Caki2 (cell line): ENCODE measurements at regions not wholly inside any gene's neighbourhood (a gene's known extent, or its start where the extent isn't known, plus 50 kb on each side); places are given as distances from the start of the nearest gene placed in this dataset.
"Not testable (repeated sequence)": the region's sequence is repeated elsewhere in the genome, so short reads cannot be mapped to it uniquely, and the experiment has no call there.

Source experiments
- DNase-seq: peaks from one replicate; pipeline ENCODE4 v3.0.0-alpha.2; 2015; ENCODE audit warnings: low read depth
- in situ Hi-C: cut with HindIII; loops from 2 replicates; pipeline ENCODE4 v1.10.0; 2016; ENCODE audit warnings: low sequenced_read_pairs, low pct_unique_long_range_greater_than_20kb, mixed read lengths

- no peak for DNase-seq
- in situ Hi-C loops = no loop called here
Observed at GRCh38 chr19:13712767-13713201, 51.5 kb upstream of the MRI1 start.

- in situ Hi-C loops = no loop called here
- DNase-seq = no peak
Observed at GRCh38 chr19:13707915-13708314, 56.4 kb upstream of the MRI1 start.

- no peak for DNase-seq
- in situ Hi-C loops = no loop called here
Observed at GRCh38 chr19:13705928-13706447, 58.3 kb upstream of the MRI1 start.

- DNase-seq = no peak
- in situ Hi-C loops = no loop called here
Observed at GRCh38 chr19:13705201-13705600, 59.1 kb upstream of the MRI1 start.

- in situ Hi-C loops = no loop called here
- DNase-seq = no peak
Observed at GRCh38 chr19:13701624-13702023, 62.7 kb upstream of the MRI1 start.

DNA sequence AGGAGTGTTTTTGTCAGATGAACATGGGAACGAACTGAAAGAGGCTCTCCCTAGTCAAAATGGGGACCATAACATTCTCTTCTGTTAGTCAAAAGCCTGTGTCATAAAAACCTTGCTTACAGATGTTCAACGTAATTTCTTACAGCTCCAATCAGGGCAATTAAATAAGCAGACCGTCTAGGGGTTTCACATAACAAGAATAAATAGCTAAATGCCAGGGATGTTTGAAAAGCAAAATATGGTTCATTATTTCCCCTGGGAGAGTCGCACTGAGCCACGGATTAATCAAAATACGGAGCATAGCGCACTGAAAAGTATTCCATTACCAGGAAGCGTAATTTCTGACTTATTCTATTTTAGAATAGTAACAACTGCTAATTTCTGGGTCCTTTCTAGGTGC, 63.7 kb upstream of the MRI1 start:
- no peak for DNase-seq
- in situ Hi-C loops = no loop called here

GRCh38 chr19:13699786-13700185, 64.5 kb upstream of the MRI1 start:
- in situ Hi-C loops = no loop called here
- no peak for DNase-seq

DNA sequence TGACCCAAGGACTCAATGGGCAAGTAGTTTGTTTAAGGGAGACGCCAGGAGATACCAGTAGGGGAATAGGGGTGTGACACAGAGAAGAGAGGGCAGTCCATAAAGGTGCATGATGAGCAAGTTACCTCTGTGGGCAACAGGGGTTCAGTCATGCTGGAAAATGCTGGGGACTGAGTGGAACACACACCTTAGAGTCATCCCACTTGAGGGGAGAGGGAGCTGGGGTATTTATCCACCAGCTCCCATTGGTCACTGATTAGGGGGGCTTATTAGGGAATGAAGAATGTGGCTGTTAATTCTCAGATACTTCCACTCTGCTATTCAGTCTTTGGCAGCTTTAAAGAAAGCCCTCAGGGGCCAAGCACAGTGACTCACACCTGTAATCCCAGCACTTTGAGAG, 67.5 kb upstream of the MRI1 start:
- DNase-seq = no peak
- in situ Hi-C loops = no loop called here

DNA sequence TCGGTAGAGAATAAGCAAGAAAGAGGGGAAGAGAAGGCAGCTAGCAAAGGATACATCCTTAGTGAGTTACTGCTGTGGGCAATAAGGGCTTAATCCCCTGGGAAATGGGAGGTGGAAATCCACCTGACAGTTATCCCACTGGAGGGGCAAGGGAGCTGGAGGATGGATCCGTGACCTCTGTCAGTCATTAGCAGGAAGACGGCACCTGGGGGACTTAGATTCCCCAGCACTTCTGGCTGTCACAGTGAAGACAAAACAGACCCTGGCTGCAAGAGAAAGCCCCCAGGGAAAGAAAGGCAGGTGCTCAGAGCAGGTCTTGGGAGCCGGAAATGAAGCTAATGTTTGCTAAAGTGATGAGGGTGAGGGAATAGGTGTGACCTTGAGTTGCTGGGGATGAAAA, 70.4 kb upstream of the MRI1 start:
- no peak for DNase-seq
- in situ Hi-C loops = no loop called here

- DNase-seq = peak; percentile 33
- in situ Hi-C loops = no loop called here
Observed at GRCh38 chr19:13691569-13692435, 72.5 kb upstream of the MRI1 start.

- DNase-seq = peak; percentile 25
Observed at GRCh38 chr19:13689085-13689484, 75.2 kb upstream of the MRI1 start.

DNA sequence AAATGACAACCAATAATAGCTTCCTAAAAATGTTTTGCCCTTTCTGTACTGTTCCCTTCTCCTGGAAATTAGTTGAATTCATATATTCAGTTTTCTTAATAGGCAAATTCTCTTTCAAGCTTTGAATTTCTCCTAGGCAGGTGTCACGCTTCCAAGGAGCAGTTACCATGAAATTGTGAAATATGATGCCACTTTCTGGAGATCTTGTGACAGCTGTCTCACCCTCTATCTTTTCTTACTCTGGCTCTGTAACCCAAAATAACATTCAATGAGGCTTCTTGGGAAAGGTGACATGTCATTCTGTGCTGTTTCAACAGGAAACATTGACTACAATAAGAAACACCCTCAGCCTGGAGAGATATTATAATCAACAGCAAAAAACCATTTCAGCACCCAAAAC, 80.3 kb upstream of the MRI1 start:
- in situ Hi-C loops = no loop called here

More at GRCh38 chr19:13689085-13689484, 75.2 kb upstream of the MRI1 start:
- in situ Hi-C loops = no loop called here

GRCh38 chr19:13681509-13681908, 82.8 kb upstream of the MRI1 start:
- in situ Hi-C loops = no loop called here

More for the DNA sequence above, 80.3 kb upstream of the MRI1 start:
- DNase-seq = no peak

GRCh38 chr19:13680708-13681360, 83.5 kb upstream of the MRI1 start:
- DNase-seq, in situ Hi-C loops: not testable (repeated sequence)

More at GRCh38 chr19:13681509-13681908, 82.8 kb upstream of the MRI1 start:
- peak; percentile 18 for DNase-seq

DNA sequence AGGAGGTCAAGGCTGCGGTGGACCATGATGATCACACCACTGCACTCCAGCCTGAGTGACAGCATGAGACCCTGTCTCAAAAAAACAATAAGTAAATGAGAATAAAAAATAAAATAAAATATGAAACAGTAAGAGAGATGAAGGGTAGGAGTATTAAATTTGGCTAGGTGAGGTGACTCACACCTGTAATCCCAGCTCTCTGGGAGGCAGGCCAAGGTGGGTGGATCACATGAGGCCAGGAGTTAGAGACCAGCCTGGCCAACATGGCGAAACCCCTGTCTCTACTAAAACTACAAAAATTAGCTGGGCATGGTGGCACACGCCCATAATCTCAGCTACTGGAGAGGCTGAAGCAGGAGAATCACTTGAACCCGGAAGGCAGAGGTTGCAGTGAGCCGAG, 87.4 kb upstream of the MRI1 start:
- in situ Hi-C loops = not testable (repeated sequence)

GRCh38 chr19:13672480-13673175, 91.7 kb upstream of the MRI1 start:
- in situ Hi-C loops = not testable (repeated sequence)
- peak; percentile 59 for DNase-seq

More for the DNA sequence above, 87.4 kb upstream of the MRI1 start:
- DNase-seq = not testable (repeated sequence)

DNA sequence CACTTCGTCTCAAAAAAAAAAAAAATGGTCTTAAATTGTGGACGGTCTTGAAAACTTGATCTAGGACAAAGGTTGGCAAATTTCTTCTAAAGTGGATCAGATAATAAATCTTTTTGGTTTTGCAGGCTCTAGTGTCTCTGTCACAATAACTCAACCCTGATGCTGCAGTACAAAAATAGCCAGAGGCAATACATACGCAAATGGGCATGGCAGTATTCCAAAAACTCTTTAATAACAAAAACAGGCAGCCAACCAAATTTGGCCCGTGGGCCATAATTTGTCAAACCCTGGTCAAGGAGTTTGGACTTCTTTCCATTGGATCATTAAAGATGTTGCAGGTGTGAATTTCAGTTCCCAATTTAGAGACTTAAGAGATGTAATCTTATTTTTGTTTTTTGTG, 93.5 kb upstream of the MRI1 start:
- DNase-seq = no peak
- in situ Hi-C loops = no loop called here

DNA sequence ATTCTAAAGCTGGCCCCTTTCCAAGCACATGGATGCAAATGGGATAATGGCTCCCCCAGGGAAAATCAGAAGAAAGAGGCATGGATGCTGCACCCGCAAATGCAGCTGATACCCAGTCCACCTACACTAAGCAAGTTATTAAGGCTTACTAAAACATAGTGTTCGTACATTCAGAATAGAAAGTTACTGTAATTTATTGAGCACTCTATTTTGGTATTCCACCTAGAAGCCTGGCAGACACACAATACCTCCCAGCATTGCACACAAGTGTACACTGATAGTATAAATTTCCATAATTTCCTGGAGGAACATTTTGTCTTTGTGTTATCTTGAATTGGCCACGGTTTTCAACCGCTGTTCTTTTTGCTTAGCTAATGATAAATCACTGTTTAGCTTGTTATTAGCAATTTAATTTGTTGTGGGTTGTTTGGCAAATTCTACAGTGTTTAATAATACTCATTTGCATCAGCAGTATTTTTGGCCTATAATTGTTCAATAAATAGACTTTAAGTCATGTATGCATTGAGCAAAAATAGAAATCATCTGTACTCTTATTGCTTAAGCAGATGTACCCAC, 94.5 kb upstream of the MRI1 start:
- no peak for DNase-seq
- in situ Hi-C loops = no loop called here
